ENCODE measurements at regions not wholly inside any gene's neighbourhood (a gene's known extent, or its start where the extent isn't known, plus 50 kb on each side); places are given as distances from the start of the nearest gene placed in this dataset.
"Not testable (repeated sequence)": the region's sequence is repeated elsewhere in the genome, so short reads cannot be mapped to it uniquely, and the experiment has no call there.

DNA sequence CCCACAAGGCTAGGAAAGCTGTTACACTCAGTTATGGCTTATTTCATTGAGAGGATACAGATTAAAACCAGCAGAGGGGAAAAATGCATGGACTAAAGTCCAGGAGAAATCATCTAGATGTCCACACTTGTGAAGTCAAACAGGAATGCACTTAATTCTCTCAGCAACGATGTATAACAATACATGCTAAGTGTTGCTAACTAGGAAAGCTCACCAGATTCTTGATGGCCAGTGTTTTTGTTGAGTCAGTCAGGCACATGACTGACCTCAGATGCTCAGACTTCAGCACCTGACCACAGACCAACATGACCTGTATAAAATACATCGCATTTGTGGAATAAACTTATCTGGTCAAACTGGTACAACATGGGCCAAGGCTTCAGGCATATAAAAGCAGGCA lies 470.2 kb upstream of the PRR20A start:
- no peak for DNase-seq (ENCODE audit: low read depth in 2 of 2)

DNA sequence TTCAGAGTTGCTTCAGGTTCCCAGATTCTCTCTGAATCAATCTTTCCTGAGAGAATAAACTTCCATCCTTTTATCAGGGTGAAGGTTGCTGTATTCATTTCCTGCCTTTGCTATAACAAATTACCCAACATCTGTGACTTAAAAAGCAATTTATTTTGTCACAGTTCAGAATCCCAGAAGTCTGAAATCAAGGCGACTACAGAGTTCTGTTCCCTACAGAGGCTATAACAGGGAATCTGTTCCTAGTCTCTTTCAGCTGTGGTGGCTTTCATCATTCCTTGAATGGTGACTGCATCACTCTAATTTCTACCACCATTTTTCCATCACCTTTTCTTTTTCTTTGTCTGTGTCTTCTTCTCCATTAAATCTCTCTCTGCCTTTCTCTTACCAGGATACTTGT lies 459.3 kb upstream of the PRR20A start:
- no peak for DNase-seq (ENCODE audit: low read depth in 2 of 2)

DNA sequence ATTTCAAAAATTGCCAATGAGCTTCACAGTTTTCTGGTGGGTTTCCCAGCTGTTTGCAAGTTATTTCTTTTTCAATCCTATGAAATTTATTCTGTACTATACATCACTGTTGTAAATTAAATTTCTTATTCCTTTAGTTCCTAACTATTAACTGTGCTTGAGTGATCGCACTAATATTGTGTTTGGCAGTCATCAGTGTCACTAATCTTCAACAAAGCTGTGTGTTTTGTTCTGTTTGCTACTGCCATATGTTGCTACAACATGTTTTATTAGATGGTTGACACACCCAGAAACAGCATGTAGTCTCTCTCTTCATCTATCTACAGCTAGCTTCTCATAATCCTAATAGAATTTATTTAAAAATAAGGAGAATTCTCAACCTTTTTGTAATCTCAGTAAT lies 453.6 kb upstream of the PRR20A start:
- no peak for DNase-seq (ENCODE audit: low read depth in 2 of 2)

DNA sequence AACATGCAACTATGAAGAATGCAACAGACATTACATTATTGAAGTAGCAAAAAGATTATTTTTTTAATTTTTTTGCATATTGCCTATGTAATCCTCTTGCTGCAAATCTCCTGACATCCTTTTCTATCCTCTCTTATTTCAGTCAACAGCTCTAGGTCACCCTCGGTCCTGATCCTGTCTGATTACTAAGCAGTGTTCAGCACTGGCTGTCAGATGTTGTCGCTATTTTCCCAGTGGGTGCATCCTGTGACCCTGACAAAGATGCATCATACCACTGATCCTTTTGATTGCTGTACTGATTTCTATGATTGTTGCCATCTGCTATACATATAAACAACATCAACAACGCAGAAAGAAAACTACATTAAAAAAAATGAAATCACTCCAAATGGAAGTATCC lies 443.7 kb upstream of the PRR20A start:
- no peak for DNase-seq (ENCODE audit: low read depth in 2 of 2)

DNA sequence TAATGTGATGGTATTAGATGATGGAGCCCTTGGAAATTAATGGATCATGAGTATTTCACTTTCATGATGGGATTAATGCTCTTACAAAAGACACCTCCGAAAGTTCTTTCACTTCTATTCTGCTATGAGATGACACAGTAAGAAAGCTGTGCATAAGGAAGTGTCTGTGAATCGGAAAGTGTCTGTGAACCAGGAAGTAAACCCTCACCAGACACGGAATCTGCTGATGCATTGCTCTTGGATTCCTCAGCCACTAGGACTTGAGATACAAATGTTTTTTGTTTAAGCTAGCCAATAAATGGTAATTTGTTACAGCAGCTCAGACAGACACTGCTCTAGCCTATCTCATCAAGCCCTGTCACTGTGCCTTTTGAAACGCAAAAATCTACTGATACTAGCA lies 440.4 kb upstream of the PRR20A start:
- DNase-seq (ENCODE audit: low read depth in 2 of 2): no peak

DNA sequence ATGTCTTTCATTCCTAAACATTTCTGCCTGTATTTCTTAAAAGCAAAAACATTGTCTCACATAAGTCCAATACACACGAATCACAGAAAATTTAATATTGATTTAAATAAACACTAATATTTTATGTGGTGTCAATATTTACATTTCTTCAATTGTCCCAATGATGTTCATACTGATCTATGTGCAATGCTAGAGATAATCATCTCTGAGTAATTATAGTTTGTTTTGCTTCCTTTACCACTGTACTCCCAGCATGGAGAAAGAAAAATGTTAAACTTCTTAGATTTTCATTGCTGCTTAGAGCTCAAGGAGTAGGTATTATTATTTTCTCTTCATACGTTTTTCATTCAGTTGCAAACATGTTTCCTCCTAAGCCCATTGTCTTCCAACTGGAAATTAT lies 434.2 kb upstream of the PRR20A start:
- no peak for DNase-seq (ENCODE audit: low read depth in 2 of 2)

DNA sequence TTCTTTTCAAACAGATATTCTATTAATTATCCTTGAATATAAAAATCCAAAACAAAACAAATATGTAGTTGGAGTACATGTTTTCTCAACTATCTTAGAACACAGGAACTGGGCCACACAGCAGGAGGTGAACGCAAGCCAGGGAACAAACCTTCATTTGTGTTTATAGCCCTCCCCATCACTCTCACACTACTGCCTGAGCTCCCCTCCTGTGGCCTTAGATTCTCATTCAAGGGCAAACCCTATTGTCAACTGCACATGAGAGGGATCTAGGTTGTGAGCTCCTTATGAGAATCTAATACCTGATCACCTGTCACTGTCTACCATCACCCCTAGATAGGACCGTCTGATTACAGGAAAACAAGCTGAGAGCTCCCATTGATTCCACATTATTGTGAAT lies 427.1 kb upstream of the PRR20A start:
- DNase-seq (ENCODE audit: low read depth in 2 of 2): no peak

DNA sequence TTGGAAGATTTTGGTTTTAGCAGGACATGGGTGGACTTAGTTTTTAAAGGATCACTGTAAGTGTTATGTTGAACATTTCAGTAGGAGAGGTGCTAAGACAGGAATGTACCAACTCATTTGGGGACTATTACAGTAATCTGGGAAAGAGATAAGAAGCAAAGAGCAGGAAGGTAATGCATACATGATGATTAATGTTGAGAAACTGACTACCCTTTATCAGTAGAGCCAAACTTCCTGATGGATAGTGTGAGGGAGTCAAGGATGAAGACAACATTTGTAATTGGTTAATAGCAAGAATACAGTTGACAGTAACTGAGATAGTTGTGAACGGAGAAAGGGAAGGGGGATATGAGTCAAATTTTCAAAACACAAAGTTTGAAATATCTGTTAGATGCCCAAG lies 421.9 kb upstream of the PRR20A start:
- no peak for DNase-seq (ENCODE audit: low read depth in 2 of 2)

DNA sequence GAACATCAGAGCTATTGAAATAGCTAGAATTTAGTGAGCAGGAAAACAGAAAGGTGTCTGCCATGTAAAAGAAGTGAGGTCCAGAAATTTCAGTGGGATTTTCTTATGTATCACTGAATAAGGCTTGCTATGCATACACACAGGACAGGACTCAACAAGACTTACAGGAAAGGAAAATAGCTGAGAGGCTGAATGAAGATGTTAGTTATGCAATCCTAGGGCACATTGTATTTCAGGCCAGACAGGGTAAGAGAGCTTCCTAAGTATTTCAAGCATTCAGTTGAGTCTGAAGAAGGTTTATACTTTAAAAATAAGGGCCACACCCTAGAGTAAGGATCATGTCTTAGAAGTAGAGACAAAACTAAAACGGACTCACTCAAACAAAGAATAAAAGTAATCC lies 419.9 kb upstream of the PRR20A start:
- no peak for DNase-seq (ENCODE audit: low read depth in 2 of 2)

DNA sequence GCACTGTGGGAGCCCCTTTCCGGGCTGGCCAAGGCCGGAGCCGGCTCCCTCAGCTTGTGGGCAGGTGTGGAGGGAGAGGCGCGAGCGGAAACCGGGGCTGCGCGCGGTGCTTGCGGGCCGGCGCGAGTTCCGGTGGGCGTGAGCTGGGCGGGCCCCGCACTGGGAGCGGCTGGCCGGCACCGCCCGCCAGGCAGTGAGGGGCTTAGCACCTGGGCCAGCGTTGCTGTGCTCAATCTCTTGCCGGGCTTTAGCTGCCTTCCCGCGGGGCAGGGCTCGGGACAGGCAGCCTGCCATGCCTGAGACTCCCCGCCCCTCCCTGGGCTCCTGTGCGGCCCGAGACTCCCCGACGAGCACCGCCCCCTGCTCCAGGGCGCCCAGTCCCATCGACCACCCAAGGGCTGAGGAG lies 405.2 kb upstream of the PRR20A start:
- DNase-seq (ENCODE audit: low read depth in 2 of 2): no peak

DNA sequence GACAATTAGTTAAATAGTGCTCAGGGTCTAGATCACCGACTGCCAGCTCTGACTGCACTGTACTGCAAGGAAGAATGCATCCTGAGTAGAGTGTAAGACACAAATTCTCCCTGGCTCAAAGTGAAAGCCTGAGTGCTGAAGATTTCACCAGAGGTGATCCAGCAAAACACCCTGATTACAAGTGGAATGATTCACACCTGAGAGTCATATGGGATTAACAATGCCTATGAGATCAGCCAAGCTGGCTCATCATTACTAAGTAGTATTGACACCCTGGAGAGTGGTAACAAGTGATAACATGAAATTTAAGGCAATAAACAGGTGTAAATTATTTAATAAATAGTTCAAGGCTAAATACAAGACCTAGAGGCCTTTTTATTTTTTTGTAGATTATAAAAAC lies 403.8 kb upstream of the PRR20A start:
- DNase-seq (ENCODE audit: low read depth in 2 of 2): no peak

DNA sequence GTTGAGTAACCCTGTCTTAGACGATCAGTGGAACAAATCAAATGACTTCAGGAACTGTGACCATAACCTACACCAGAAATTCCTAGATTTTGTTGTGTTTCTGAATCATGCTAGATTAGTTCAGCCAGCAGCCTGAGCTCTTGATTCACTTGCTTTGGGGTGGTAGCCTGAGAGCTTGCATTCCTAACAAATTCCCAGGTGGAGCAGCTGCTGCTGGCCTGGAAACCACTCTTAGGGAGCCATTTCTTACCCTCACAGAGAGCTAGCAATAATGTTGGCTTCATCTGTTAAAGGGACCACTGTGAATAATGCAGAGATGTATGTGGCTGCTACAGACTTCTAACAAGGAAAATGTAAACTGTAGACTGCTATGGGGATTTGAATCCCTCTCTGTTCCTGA lies 388.1 kb upstream of the PRR20A start:
- no peak for DNase-seq (ENCODE audit: low read depth in 2 of 2)

DNA sequence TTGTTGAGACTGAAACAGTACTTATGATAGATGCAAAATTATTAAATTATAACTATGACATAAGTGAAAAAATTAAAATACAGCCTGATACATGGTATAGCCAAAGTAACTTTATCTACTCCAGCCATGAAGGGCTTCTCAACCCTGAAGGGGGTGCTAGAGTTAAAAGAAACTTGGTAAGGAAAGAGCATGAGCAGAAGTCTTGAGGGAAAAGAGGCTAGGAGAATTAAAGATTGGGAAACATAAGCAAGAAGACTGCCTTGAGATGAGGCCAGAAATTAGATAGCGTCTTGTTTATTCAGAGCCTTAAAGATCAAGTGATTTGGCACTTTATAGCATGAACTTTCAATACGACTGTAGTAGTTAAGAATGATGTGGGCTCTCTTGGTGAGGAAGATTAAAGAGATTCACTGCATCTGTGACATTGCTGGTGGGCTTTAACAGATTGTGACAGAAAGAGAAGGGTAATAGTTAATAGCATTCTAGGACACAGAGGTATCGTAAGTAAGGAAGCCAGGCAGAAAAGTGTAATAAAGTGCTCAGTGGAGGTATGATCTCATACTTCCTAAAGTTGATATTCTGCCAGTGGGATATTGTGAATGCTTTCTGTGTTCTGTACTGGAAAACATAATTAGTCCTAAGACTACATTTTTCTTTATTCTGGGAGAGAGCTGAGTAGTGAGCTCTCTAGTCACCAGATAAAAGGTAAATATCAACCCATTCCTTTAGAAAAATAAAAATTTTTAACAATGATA lies 385.4 kb upstream of the PRR20A start:
- DNase-seq (ENCODE audit: low read depth in 2 of 2): no peak

DNA sequence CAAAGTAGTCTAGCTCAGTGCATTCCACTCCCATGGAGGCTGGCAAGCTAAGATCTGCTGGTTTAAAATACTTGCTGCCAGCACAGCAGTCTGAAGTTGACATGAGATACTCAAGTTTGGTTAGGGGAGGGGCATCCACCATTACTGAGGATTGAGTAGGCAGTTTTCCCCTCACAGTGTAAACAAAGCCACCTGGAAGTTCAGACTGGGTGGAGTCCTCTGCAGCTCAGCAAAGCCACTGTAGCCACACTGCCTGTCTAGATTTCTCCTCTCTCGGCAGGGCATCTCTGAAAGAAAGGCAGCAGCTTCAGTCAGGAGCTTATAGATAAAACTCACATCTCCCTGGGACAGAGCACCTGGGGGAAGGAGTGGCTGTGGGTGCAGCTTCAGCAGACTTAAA lies 377.4 kb upstream of the PRR20A start:
- DNase-seq (ENCODE audit: low read depth in 2 of 2): not testable (repeated sequence)

DNA sequence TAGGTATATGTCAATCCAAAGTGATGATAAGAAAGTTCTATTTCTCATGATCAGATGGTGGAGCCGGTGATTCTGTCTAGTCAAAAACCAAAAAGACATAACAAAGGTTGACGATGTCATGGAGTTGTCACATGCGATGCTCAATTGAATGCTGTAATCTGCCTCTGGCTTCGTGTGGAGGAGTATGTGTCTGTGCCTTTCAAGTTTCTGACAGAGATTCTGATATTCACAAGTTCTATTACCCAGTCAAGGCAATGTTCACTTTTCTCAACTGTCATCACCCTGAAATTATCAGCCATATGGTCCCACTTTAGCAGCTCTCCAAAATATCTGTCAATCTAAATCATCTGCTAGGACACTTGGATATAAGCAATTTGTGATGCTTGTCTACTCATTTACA lies 367.6 kb upstream of the PRR20A start:
- DNase-seq (ENCODE audit: low read depth in 2 of 2): no peak

DNA sequence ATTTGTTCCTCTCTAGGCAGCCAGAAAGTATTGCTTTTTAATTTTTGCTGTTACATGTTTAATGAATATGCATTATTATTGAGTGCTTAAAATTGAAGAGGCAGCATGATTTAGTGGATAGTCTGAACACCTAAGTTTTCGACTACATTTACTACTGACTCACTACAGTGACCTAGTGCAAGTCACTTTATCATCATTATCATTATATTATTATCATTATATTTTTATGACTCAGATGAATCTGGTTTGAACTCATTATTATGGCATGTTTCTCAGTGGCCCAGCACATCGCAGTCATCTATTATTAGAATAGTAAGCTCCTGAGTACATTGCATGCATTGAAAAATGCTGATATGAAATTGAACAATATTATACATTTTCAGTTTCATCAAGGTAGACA lies 351.2 kb upstream of the PRR20A start:
- no peak for DNase-seq (ENCODE audit: low read depth in 2 of 2)

DNA sequence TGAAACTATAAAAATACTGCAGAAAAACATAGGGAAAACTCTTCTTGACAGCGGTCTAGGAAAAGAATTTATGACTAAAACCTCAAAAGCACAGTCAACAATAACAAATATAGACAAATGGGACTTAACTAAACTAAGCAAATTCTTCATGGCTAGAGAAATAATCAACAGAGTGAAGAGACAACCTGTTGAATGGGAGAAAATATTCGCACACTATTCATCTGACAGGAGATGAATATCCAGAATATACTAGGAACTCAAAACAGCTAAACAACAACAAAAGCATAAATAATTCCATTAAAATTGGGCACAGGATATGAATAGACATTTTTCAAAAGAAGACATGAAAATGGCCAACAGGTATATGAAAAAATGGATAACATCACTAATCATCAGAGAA lies 303.6 kb upstream of the PRR20A start:
- no peak for DNase-seq (ENCODE audit: low read depth in 2 of 2)

DNA sequence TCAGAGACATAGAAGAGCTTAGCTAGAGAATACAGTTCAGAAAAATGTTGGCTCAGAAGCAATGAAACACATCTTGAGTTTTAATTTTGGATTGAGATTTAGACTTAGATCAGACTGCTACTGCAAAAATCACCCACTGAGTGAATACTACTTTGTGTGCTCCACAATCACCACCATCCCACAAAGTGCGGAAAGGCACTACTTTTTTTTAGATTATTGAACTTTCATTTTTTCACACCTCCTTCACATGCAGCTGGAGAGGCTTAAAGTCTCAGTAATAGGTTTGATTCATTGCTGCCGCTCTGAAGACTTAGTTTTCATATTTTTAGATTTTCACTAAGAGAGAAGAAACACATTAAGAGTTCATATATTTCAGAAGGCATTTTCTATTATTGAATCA lies 289.9 kb upstream of the PRR20A start:
- no peak for DNase-seq (ENCODE audit: low read depth in 2 of 2)

DNA sequence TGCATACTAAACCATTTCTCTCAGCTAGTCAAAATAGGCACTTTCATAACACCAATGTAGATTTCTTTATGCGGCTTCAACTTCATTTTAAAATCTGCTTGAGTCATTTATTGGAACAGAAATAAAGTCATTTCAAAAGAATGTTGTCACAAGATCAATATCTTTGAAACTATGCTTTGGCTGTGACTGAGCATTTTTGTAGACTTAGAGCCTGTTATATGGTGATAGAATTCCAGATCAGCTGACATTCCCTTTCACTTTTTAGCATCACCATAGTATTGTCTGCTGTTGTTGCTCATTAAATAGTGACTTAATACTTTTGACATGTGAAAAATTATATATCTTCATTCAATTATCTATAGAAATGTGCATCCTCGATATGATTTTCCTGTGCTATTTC lies 279.2 kb upstream of the PRR20A start:
- DNase-seq (ENCODE audit: low read depth in 2 of 2): no peak

DNA sequence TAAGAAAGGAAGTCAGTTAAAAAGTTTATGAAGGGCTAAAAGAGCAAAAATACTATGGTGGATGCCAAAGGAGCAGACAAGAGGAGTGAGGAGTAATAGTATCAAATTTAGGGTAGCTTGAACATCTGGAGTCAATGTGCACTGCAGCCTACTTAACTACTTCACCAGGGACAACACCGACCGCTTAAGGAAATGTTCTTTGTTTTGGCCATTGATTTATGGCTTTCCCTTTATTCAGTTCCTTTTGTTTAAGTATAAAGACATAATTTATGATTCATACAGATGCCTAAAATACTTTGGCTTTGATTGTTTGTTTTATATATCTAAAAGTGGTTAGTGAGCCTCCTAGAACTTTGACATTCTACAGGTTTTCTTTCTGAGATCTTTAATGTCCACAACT lies 276.3 kb upstream of the PRR20A start:
- no peak for DNase-seq (ENCODE audit: low read depth in 2 of 2)

DNA sequence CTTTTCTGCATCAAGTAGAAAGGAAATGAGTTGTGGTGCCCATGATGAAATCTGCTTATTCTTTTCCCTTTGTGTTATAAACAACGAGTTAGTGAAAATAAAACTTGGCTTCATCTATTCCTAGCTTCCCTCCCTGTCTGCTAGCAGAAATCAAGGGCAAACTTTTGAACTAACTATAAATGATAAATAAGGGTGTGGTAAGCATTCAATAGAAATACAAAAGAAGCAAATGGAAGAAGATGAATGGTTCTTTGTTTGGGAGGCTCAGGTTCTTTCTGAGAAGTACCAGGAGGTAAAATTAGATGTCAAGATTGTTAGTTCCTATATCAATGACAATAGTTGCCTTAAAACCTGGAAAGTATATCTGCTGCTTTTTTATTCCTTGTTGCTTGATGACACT lies 275.3 kb upstream of the PRR20A start:
- no peak for DNase-seq (ENCODE audit: low read depth in 2 of 2)

DNA sequence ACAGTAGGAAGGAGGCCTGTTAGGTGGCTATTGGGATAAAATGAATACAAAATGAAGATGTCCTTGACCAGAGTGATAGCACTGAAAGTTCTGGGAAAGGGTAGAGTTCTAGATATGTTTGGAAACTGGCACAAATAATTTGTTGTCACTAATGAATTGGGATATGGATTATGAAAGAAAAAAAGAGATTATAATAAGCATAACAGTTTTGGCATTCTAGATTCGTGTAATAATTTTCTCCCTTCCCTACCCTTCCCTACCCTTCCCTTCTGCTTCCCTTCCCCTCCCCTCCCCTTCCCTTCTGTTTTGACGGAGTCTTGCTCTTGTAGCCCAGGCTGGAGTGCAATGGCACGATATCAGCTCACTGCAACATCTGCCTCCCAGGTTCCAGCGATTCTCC lies 271.0 kb upstream of the PRR20A start:
- no peak for DNase-seq (ENCODE audit: low read depth in 2 of 2)

DNA sequence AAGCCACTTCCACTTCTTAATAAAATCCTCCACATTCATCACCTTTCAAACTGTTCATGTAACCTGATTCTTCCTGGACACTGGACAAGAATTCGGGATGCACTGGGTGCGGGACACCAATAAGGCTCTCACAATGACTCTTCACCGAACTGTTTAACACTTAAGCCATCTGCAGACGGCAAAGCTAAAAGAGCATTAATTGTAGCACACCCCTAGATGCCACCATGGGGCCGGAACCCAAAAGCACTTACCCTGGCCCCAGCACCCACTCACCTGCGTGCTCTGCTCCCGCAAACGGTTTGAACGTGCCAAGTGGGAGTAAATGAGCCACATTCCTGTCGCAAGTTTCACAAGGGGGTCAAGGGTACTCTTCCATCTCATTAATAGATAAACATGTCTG lies 254.3 kb upstream of the PRR20A start:
- no peak for DNase-seq (ENCODE audit: low read depth in 2 of 2)

DNA sequence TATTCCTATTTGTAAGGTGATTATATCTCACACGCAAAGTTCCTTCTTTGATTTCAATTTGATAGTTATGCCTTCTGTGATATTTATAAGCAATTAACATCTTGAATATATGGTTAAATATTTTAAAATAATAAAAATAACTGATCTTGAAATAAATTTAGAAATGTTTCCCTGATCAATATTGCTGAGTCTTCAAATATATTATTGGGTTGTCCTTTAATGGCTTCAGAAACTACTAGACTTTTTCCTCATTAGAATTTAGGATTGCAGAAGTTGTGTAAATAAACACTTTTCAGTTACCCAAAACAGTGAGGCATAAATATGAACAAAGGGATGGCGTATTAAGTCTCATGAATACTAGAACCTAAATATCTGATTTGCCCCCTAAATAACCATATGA lies 252.3 kb upstream of the PRR20A start:
- no peak for DNase-seq (ENCODE audit: low read depth in 2 of 2)
